NCI-H774 (cell line): ENCODE measurements at regions not wholly inside any gene's neighbourhood (a gene's known extent, or its start where the extent isn't known, plus 50 kb on each side); places are given as distances from the start of the nearest gene placed in this dataset.
A peak's percentile ranks its signal among the peaks of the same experiment; 100 is the strongest.
"Not testable (repeated sequence)": the region's sequence is repeated elsewhere in the genome, so short reads cannot be mapped to it uniquely, and the experiment has no call there.

Source experiments
- DNase-seq: peaks from one replicate; lab custom pipeline; 2025; lab: John Stamatoyannopoulos, UW

DNA sequence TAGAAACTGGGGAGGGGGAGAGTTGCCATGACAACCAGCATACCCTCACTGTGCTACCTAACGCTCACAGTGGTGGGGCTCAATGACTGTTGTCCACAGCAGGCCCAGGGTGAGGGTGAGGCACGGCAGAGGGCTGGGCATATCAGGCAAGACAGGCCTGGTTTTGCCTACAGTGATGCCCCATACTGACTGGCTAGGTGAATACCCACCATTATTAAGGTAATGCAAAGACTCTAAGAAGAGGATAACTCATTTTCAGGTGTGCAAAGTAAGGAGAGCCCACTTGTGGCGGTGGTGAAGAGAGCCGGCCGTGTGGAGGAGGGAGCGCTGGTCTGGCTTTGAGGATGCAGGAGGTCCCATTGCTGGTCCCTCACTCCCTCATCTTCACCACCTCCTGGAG is 422.3 kb downstream of the FUT8 start:
- no peak for DNase-seq

DNA sequence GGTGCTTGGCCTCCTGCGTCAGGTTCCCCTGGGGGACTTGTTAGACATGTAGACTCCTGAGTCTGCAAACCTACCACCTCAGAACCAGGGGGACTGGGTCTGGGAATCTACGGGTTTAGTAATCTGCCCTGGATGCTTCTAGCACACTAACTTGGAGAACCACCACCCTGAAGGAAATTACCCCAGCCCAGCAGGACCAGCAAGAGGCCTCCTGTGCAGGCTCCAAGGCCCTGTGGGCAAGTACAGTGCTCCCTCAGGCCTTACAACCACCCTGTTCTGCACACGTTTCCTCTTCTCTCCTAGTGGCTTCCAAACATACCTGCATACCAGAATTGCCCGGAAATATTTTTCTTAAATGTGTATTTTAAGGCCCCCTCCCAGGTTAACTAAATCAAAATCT is 423.0 kb downstream of the FUT8 start:
- no peak for DNase-seq

- no peak for DNase-seq
Observed at GRCh38 chr14:65838565-65838964, 426.0 kb downstream of the FUT8 start.

DNA sequence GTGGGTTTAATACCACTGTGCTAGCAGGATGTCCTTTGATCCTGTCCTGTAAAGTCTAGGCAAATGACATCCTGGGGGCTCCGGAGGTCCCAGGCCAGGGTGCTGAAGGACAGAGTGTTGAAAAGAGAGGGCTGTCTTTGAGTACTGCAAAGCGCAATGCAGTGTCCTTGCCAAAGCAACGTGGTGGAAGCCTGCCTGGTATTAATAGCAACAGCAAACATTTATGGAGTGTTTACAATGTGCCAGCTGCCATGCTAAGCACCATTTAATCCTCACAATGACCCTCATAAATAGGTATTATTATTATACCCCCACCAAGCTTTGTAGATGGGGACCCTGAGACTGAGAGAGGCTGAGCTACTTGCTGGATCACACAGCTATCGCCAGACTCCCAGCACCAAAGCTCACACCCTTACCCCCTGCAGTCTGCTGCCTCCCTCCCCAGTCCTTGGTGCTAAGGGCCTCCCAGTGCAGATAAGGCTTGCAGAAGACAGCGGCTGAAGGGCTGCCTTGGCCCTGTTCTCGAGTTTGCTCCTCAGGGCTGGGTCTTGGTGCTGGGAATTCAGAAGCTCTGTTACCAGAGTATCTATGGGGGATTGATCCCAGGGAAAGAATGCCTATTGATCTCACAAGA is 427.7 kb downstream of the FUT8 start:
- peak; percentile 24 for DNase-seq

DNA sequence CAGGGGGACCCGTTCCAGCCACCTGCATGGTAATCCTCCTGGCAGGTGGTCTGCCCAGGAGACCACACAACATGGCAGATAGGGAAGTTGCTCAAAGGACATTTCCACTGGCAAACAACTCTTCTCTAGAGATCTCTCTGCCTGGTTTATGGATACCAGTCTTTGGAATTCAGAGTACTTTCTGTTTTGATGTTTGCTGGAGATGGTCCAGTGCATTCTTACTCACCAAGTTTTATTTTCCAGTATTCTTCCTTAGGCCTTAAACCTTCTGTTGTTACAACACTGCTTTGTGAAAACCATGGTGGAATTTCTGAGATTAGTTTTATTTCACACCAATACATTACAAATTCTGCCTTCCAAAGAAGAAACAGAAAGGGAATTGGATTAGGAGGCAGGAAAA is 428.3 kb downstream of the FUT8 start:
- DNase-seq: no peak

DNA sequence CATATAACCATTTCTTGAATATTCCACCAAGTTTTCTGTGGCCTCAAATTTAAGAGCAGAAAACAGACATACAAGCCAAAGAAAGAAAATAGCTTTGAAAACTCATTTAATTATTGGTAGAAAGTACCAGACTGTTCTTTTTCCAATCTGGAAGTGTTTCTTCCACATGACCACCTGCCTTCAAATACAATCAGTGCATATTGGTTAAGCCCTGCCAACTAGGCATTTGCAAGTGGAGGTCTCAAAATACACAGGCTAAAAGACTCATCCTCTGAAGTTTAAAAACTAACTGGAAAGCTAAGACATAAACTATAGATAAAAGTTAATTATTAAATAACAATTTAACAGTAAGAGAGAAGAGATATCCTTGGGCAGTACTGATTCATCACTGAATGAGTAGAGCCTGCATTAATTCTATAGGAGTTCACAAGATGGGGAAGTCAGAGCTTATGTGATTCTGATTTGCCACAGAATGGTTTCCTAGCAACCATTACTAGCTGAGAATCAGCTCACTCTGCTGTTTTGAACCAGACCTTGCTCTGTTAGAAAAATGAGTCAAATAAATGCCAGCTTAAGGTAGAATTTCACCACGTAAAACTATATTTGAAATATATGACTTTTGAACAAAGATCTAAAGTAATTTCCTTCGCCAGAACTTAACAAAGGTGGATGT is 433.8 kb downstream of the FUT8 start:
- DNase-seq: no peak

- DNase-seq: no peak
Observed at GRCh38 chr14:65847075-65847847, 434.7 kb downstream of the FUT8 start.

GRCh38 chr14:65847931-65848330 is 435.4 kb downstream of the FUT8 start:
- DNase-seq: not testable (repeated sequence)

GRCh38 chr14:65849091-65849490 is 436.6 kb downstream of the FUT8 start:
- no peak for DNase-seq

GRCh38 chr14:65849558-65849957 is 437.0 kb downstream of the FUT8 start:
- no peak for DNase-seq

DNA sequence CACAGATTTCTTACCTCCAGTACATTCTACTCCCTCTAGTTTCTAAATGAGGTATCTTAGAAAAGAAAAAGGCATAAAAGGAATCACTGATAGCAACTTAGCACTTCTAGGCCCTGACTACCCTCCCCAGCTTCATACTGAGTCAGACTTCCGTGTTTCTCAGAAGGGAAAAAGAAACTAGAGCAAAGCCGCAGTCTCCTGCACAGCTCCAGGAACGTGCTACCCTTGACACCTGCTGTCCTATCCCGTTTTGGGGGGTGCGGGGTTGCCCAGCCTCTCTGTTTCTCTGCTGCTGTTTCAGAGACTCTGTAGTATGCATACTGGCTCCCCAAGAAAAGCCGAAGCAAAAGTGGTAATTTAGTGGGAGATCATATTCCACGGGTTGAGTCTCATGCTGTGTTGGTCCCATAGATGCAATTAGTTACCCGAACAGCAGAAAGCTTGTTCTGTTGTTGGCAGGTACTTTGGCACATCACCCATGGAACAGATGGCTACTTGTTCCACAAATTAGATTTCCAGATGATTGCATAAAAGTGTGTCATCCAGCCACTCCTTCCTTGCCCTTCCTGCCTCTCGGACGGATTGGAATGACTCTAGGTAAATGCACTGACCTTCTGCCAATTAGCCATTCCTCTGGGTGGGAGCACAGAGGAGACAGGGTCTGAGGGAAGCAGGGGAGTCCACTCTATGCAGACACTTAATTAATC is 438.1 kb downstream of the FUT8 start:
- DNase-seq: no peak

DNA sequence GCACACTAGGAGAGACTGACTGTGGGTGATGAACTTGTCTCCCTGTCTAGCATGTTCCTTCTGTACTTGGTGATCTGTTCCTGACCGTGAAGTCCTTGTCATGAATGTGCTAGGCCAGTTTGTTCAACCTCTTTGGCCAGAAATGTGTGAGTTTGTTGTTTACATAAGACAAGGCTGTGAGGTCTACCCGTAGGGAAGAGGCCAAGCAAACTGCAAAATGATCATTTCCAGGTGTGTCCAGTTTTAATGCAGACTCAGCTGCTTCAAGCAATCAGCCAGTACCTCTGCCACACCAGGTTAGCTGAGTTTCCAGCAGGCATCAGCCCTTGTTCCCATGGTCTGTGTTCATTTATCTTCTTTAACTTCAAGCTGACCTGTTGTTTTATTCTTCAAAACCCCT is 440.2 kb downstream of the FUT8 start:
- DNase-seq: no peak

- DNase-seq: no peak
Observed at GRCh38 chr14:65853407-65853955, 441.0 kb downstream of the FUT8 start.

DNA sequence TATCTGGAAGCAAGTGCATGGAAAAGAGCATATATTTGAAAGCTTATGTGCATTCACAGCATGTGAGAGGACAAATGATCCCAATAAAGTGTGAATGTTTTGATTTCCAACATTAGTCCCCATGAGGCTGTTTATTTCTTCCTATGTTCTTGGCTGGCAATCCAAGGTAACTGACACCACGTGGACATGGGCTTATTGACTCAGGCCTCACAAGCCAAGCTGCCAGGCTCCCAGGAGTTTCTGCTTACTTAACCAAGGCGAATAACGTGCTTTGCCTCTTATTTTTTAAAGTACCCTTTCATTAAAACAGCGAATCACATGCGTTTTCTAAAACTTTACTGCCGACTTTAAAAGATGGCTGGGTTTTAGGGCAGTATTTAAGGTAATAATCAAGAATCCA is 441.7 kb downstream of the FUT8 start:
- no peak for DNase-seq

DNA sequence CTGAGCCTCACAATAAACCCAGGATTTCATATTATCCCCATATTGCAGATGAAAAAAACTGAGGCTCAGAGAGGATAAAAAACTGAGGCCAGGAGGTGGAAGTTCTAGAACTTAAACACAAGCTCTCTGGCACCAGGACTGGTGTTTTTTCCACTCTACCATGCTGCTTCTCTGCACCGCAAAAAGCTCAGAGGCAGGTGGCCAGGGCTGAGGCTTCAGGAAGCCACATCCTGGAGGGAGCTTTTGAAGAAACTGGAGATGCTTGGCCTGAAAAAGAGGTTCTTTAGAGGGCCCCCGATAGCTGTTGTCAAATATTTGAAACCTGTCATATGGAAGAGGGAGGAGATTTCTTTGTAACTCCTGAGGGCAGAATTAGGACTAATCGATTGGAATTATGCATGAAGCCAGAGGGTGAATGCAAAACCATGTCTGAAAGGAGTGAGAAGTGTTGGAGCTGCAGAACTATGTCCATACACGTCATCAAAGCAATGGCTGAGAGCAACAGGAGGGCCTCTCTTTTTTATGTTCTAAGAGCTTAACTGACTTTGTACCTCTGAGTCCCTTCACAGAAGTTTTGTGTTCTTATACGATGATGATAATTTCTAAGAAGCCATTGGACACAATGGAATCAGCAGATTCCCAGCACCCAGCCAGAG is 448.6 kb downstream of the FUT8 start:
- DNase-seq: no peak

- no peak for DNase-seq
Observed at GRCh38 chr14:65864549-65864948, 452.0 kb downstream of the FUT8 start.

DNA sequence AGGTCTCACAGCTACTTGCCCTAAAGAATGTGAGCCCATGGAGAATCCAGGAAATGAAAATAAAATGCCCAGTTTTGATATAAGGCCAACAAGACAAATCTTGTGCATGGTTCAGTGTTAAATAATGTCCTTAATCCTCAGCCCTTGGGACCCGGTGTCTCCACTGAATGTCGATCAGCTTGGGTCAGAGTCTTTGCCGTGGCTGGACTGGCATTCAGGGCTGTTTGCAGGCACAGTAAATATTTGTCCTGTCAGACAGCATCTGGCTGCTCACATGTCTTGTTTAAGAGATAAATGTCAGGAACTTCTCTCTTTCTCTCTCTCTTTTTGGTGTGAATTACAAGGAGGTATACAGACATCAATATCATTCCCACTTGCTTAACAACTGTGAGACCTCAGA is 452.5 kb downstream of the FUT8 start:
- no peak for DNase-seq

DNA sequence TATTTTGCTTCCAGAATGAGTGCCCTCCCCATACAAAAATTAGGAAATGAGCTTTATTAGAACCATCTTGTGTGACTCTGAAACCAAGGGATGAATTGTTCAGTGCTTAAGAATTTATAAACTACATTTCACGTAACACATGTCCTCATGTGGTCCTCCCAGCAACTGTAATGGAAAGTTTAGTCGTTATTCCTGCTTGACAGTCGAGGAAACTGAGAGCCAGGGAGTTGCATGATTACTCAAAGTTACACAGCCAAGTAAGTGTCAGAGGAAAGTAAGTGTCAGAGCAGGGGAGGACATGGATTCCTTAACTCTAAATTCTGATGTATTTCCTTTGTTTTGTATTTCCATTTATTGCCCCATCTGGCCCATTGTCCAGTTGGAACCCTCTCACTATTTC is 453.9 kb downstream of the FUT8 start:
- DNase-seq: no peak

DNA sequence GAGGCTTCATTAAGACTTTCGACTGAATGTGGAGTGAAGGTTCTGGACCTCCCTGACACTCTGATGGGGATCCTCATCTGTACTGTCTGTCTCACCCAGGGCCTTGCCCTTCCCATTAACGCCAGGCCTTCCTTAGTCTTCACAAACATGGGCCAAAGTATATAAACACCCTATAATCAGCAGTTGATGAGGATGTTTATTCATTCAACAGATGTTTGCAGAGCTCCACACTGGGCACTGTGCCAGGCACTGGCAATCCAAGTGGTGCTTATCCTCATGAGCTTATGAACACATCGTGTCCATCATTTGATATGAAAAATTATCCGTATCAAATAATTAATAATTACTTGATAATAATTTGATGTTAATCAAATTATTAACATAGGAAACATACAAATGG is 454.4 kb downstream of the FUT8 start:
- DNase-seq: peak; percentile 51

DNA sequence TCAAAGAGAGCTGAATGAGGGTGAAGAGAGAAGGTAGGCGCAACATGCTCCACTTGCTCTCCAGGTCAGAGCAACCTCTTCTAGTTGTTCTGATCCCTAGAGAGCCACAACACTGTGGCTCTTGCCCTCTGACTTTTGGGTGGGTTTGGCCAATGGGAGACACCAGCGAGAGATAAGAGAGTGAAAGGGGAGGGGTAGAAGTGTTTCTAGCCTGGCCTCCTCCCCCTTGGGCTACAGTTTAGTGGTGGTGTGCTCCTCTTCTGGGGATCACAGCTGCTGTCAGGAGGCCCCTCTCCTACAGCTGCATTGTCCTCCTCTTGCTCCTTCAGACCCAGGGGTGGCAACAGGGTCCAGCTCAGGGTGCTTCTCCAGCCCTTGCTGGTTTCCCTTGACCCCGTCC is 454.8 kb downstream of the FUT8 start:
- no peak for DNase-seq

DNA sequence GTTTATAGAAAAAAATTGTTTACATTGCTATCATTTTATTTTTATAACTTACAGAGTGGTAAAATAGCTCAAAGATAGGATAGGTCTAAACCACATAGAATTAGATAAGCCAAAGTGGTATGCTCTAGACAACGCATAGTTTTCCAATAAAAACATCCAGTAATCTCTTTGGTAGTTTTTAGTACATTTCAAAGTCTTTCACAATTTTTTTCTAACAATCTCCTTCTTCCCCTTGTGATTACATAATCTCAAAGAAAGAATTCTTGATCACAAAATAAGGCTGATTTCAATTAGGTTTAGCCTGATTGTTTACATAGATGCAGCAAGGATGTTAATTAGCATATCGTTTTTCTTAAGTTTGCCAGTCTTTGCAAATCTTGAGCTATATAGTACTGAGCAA is 460.0 kb downstream of the FUT8 start:
- no peak for DNase-seq

GRCh38 chr14:65877166-65877565 is 464.6 kb downstream of the FUT8 start:
- DNase-seq: no peak
